ENCODE measurements at regions not wholly inside any gene's neighbourhood (a gene's known extent, or its start where the extent isn't known, plus 50 kb on each side); places are given as distances from the start of the nearest gene placed in this dataset. TPM values are rescaled to one million over a fixed set of nuclear protein-coding genes. Genes with fewer than 3 reads are reported as not detected.

GRCh38 chr4:170145120-170145519 is 55.4 kb upstream of the AADAT start:
- ChIA-PET CTCF (interaction anchor here (0.7 to 3.3 kb wide), 3 partner anchors 57 to 1450 kb away, joined by 3 to 21 read pairs (median 3); no protein-coding TSS in a partner anchor), POLR2A (interaction anchor here (0.5 kb wide), 1 partner anchor 52 kb away, joined by 3 read pairs; no protein-coding TSS in a partner anchor)
- H3K4me1 Mint-ChIP-seq (ENCODE audit: insufficient read depth, unreplicated experiment): no peaks in the 10 kb centered on the region
- no TSS peak for BruUV-seq (replicated peaks)
- no peak overlapping the region for H3K4me3 Mint-ChIP-seq (ENCODE audit: unreplicated experiment)
- DNase-seq (ENCODE audit: unreplicated experiment): no peak
- no peaks in the 10 kb centered on the region for H3K36me3 Mint-ChIP-seq (ENCODE audit: insufficient read depth, unreplicated experiment)
- TF ChIP-seq, protein P1, sequence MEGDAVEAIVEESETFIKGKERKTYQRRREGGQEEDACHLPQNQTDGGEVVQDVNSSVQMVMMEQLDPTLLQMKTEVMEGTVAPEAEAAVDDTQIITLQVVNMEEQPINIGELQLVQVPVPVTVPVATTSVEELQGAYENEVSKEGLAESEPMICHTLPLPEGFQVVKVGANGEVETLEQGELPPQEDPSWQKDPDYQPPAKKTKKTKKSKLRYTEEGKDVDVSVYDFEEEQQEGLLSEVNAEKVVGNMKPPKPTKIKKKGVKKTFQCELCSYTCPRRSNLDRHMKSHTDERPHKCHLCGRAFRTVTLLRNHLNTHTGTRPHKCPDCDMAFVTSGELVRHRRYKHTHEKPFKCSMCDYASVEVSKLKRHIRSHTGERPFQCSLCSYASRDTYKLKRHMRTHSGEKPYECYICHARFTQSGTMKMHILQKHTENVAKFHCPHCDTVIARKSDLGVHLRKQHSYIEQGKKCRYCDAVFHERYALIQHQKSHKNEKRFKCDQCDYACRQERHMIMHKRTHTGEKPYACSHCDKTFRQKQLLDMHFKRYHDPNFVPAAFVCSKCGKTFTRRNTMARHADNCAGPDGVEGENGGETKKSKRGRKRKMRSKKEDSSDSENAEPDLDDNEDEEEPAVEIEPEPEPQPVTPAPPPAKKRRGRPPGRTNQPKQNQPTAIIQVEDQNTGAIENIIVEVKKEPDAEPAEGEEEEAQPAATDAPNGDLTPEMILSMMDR (IDR thresholded peaks at IDR 0.05; ENCODE audit: unreplicated experiment): no peak
- no peaks in the 10 kb centered on the region for H3K9me3 Mint-ChIP-seq (ENCODE audit: unreplicated experiment)
- no peaks in the 10 kb centered on the region for H3K27me3 Mint-ChIP-seq (ENCODE audit: insufficient read depth, unreplicated experiment)
- no peak overlapping the region for H3K27ac Mint-ChIP-seq (ENCODE audit: low read depth, unreplicated experiment)
- intact Hi-C loops (cut with micrococcal nuclease): no loop called here

- Mint-ChIP-seq H3K4me3 (ENCODE audit: unreplicated experiment) (no peak overlapping the region), H3K36me3 (ENCODE audit: insufficient read depth, unreplicated experiment) (no peaks in the 10 kb centered on the region), H3K9me3 (ENCODE audit: unreplicated experiment) (no peaks in the 10 kb centered on the region), H3K27ac (ENCODE audit: low read depth, unreplicated experiment) (no peak overlapping the region), H3K27me3 (ENCODE audit: insufficient read depth, unreplicated experiment) (no peaks in the 10 kb centered on the region), H3K4me1 (ENCODE audit: insufficient read depth, unreplicated experiment) (peaks cover 5% of the 10 kb centered on the region)
- POLR2A ChIA-PET: no interaction called here
- peak; percentile 27 for DNase-seq (ENCODE audit: unreplicated experiment)
- CTCF ChIA-PET: interaction anchor here (0.6 to 2.7 kb wide), 3 partner anchors 11 to 120 kb away, joined by 3 to 15 read pairs (median 4); no protein-coding TSS in a partner anchor
- TF ChIP-seq, protein P1 (IDR thresholded peaks at IDR 0.05; ENCODE audit: unreplicated experiment): no peak
- intact Hi-C loops (cut with micrococcal nuclease): loop anchor here (5.0 kb wide), 1 partner anchor 58 kb away; no protein-coding TSS in a partner anchor
- no TSS peak for BruUV-seq (replicated peaks)
These were observed 50.0 kb upstream of the AADAT start for GRCh38 chr4:170139764-170140163.

Small RNAs in the stretch of these regions (microRNA-seq; reads per million reads assigned to microRNA genes)
- gene MIR6082: not detected
